ENCODE measurements at regions not wholly inside any gene's neighbourhood (a gene's known extent, or its start where the extent isn't known, plus 50 kb on each side); places are given as distances from the start of the nearest gene placed in this dataset.
"Not testable (repeated sequence)": the region's sequence is repeated elsewhere in the genome, so short reads cannot be mapped to it uniquely, and the experiment has no call there.

DNA sequence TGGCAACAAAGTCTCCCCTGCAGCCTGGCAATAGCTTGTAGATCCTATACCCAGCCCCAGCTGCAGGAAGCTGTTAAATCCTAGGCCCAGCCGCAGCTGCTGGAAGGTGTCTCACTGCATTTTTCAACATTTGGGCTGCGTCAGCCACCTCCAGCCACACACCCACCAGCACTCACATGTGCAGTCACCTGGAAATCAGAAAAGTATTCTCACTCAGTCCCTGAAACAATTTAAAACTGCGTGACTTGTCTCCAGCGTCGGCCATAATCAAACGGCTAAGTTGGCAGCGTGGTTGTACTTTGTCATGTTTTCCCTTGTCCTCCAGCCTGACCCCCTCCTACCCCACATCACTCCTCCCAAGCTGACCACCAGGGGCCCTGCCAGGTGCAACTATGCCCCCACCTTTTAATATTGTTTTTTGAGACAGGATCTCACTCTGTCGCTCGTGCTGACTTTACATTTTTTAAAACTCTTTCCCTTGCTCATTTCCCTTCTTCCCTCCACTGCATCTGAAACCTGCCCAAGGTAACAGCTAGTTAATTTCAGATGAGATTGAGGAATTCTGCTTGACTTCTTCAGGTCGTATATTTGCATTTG lies 97.2 kb upstream of the FRG1 start:
- no peak overlapping the region for H3K4me2 ChIP-seq (ENCODE audit: extremely low read depth, insufficient read depth, low read length)
- TF ChIP-seq EZH2 (IDR thresholded peaks at IDR 0.05; ENCODE audit: low read length, missing control alignments): no peak
- TF ChIP-seq, protein P1, sequence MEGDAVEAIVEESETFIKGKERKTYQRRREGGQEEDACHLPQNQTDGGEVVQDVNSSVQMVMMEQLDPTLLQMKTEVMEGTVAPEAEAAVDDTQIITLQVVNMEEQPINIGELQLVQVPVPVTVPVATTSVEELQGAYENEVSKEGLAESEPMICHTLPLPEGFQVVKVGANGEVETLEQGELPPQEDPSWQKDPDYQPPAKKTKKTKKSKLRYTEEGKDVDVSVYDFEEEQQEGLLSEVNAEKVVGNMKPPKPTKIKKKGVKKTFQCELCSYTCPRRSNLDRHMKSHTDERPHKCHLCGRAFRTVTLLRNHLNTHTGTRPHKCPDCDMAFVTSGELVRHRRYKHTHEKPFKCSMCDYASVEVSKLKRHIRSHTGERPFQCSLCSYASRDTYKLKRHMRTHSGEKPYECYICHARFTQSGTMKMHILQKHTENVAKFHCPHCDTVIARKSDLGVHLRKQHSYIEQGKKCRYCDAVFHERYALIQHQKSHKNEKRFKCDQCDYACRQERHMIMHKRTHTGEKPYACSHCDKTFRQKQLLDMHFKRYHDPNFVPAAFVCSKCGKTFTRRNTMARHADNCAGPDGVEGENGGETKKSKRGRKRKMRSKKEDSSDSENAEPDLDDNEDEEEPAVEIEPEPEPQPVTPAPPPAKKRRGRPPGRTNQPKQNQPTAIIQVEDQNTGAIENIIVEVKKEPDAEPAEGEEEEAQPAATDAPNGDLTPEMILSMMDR (conservative IDR thresholded peaks at IDR 0.05 in 1 of 2, IDR thresholded peaks at IDR 0.05 in 1 of 2; ENCODE audit: low read depth in 1 of 2, low read length in 2 of 2): no peak
- H3K79me2 ChIP-seq (ENCODE audit: control insufficient read depth, insufficient read depth, low read length): no peaks in the 10 kb centered on the region
- H3K4me3 ChIP-seq (replicated peaks in 1 of 4; ENCODE audit: control extremely low read depth in 1 of 4, insufficient read depth in 1 of 4, low read depth in 3 of 4, low read length in 4 of 4): no peak overlapping the region
- H3K9me3 ChIP-seq (ENCODE audit: control insufficient read depth, insufficient read depth, low read depth, low read length): no peaks in the 10 kb centered on the region
- H3K27me3 ChIP-seq (ENCODE audit: control insufficient read depth, insufficient read depth, low read length): no peaks in the 10 kb centered on the region
- H3K4me1 ChIP-seq (ENCODE audit: control insufficient read depth, extremely low read depth, insufficient read depth, low read length): no peaks in the 10 kb centered on the region
- no peaks in the 10 kb centered on the region for H3K36me3 ChIP-seq (ENCODE audit: control insufficient read depth, insufficient read depth, low read length)
- no peak for DNase-seq (ENCODE audit: low read depth in 2 of 2)
- H2AFZ ChIP-seq (ENCODE audit: low read length): no peak overlapping the region
- no peak overlapping the region for H3K27ac ChIP-seq (ENCODE audit: insufficient read depth, low read length)
- no peak overlapping the region for H3K9ac ChIP-seq (ENCODE audit: insufficient read depth, low read length)
- H4K20me1 ChIP-seq (ENCODE audit: control insufficient read depth, extremely low read depth, insufficient read depth, low read length): no peaks in the 10 kb centered on the region

DNA sequence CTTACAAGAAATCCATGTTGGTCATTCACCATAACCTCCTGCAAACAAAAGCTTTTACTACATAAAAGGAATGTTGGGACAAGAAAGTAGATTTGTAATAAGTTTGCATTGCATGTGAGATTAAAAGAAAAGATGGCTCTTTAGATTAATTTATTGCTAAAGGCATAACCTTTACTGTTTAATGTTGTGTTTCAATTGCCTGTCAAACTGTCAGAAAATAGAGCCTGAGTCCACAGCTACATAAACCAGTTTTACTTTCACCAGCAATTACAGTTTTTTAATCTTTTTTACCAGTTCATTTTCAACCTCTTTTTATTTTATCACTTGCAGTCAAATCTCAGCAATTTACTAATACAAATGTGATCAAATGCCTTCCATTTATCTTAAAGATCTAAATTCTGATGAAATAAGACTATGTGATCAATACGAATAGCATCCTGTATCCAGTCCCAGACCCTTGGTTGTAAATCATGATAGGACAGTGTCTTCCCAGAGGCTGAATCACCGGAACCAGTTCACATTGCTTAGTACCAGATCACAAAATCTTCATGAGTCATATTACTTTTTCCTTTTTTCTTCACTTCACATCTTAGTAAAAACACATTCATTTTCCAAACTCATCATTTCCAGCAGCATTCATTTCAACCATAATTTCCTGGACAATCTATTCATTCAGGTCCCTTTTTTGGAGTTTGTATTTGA lies 95.4 kb upstream of the FRG1 start:
- Histone ChIP-seq H3K27me3 (ENCODE audit: control insufficient read depth, insufficient read depth, low read length) (no peaks in the 10 kb centered on the region), H3K4me3 (replicated peaks in 1 of 4; ENCODE audit: control extremely low read depth in 1 of 4, insufficient read depth in 1 of 4, low read depth in 3 of 4, low read length in 4 of 4) (no peak overlapping the region), H2AFZ (ENCODE audit: low read length) (no peak overlapping the region), H3K9me3 (ENCODE audit: control insufficient read depth, insufficient read depth, low read depth, low read length) (no peaks in the 10 kb centered on the region), H3K4me2 (ENCODE audit: extremely low read depth, insufficient read depth, low read length) (no peak overlapping the region), H3K79me2 (ENCODE audit: control insufficient read depth, insufficient read depth, low read length) (no peaks in the 10 kb centered on the region), H4K20me1 (ENCODE audit: control insufficient read depth, extremely low read depth, insufficient read depth, low read length) (no peaks in the 10 kb centered on the region), H3K36me3 (ENCODE audit: control insufficient read depth, insufficient read depth, low read length) (no peaks in the 10 kb centered on the region), H3K27ac (ENCODE audit: insufficient read depth, low read length) (no peak overlapping the region), H3K4me1 (ENCODE audit: control insufficient read depth, extremely low read depth, insufficient read depth, low read length) (no peaks in the 10 kb centered on the region), H3K9ac (ENCODE audit: insufficient read depth, low read length) (no peak overlapping the region)
- DNase-seq (ENCODE audit: low read depth in 2 of 2): peak in 1 of 2 donors; percentile 4
- TF ChIP-seq, protein P1 (conservative IDR thresholded peaks at IDR 0.05 in 1 of 2, IDR thresholded peaks at IDR 0.05 in 1 of 2; ENCODE audit: low read depth in 1 of 2, low read length in 2 of 2): no peak
- TF ChIP-seq EZH2 (IDR thresholded peaks at IDR 0.05; ENCODE audit: low read length, missing control alignments): no peak

DNA sequence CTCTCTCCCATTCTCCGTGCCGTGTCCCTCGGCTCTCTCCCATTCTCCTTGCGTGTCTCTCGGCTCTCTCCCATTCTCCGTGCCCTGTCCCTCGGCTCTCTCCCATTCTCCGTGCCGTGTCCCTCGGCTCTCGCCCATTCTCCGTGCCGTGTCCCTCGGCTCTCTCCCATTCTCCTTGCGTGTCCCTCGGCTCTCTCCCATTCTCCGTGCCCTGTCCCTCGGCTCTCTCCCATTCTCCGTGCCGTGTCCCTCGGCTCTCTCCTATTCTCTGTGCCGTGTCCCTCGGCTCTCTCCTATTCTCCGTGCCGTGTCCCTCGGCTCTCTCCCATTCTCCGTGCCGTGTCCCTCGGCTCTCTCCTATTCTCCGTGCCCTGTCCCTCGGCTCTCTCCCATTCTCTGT lies 94.6 kb upstream of the FRG1 start:
- H2AFZ ChIP-seq (ENCODE audit: low read length); DNase-seq (ENCODE audit: low read depth in 2 of 2); H4K20me1 ChIP-seq (ENCODE audit: control insufficient read depth, extremely low read depth, insufficient read depth, low read length); H3K4me3 ChIP-seq (replicated peaks in 1 of 4; ENCODE audit: control extremely low read depth in 1 of 4, insufficient read depth in 1 of 4, low read depth in 3 of 4, low read length in 4 of 4); H3K27me3 ChIP-seq (ENCODE audit: control insufficient read depth, insufficient read depth, low read length); H3K9ac ChIP-seq (ENCODE audit: insufficient read depth, low read length); H3K27ac ChIP-seq (ENCODE audit: insufficient read depth, low read length); H3K79me2 ChIP-seq (ENCODE audit: control insufficient read depth, insufficient read depth, low read length); H3K9me3 ChIP-seq (ENCODE audit: control insufficient read depth, insufficient read depth, low read depth, low read length); H3K4me2 ChIP-seq (ENCODE audit: extremely low read depth, insufficient read depth, low read length); H3K36me3 ChIP-seq (ENCODE audit: control insufficient read depth, insufficient read depth, low read length); H3K4me1 ChIP-seq (ENCODE audit: control insufficient read depth, extremely low read depth, insufficient read depth, low read length): not testable (repeated sequence)

DNA sequence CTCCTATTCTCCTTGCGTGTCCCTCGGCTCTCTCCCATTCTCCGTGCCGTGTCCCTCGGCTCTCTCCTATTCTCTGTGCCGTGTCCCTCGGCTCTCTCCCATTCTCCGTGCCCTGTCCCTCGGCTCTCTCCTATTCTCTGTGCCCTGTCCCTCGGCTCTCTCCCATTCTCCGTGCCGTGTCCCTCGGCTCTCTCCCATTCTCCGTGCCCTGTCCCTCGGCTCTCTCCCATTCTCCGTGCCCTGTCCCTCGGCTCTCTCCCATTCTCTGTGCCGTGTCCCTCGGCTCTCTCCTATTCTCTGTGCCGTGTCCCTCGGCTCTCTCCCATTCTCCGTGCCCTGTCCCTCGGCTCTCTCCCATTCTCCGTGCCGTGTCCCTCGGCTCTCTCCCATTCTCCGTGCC lies 94.1 kb upstream of the FRG1 start:
- not testable (repeated sequence) for H3K9ac ChIP-seq (ENCODE audit: insufficient read depth, low read length); DNase-seq (ENCODE audit: low read depth in 2 of 2); H3K27me3 ChIP-seq (ENCODE audit: control insufficient read depth, insufficient read depth, low read length); H3K4me1 ChIP-seq (ENCODE audit: control insufficient read depth, extremely low read depth, insufficient read depth, low read length); H3K27ac ChIP-seq (ENCODE audit: insufficient read depth, low read length); H2AFZ ChIP-seq (ENCODE audit: low read length); H3K4me2 ChIP-seq (ENCODE audit: extremely low read depth, insufficient read depth, low read length); H3K36me3 ChIP-seq (ENCODE audit: control insufficient read depth, insufficient read depth, low read length); H3K4me3 ChIP-seq (replicated peaks in 1 of 4; ENCODE audit: control extremely low read depth in 1 of 4, insufficient read depth in 1 of 4, low read depth in 3 of 4, low read length in 4 of 4); H3K9me3 ChIP-seq (ENCODE audit: control insufficient read depth, insufficient read depth, low read depth, low read length); H4K20me1 ChIP-seq (ENCODE audit: control insufficient read depth, extremely low read depth, insufficient read depth, low read length); H3K79me2 ChIP-seq (ENCODE audit: control insufficient read depth, insufficient read depth, low read length)

DNA sequence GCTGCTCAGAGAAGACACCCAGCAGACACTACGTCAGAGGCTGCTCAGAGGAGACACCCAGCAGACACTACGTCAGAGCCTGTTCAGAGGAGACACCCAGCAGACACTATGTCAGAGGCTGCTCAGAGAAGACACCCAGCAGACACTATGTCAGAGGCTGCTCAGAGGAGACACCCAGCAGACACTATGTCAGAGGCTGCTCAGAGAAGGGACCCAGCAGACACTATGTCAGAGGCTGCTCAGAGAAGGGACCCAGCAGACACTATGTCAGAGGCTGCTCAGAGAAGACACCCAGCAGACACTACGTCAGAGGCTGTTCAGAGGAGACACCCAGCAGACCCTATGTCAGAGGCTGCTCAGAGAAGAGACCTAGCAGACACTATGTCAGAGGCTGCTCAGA lies 92.0 kb upstream of the FRG1 start:
- H2AFZ ChIP-seq (ENCODE audit: low read length); H3K27ac ChIP-seq (ENCODE audit: insufficient read depth, low read length); H3K36me3 ChIP-seq (ENCODE audit: control insufficient read depth, insufficient read depth, low read length); DNase-seq (ENCODE audit: low read depth in 2 of 2); H3K27me3 ChIP-seq (ENCODE audit: control insufficient read depth, insufficient read depth, low read length); H3K79me2 ChIP-seq (ENCODE audit: control insufficient read depth, insufficient read depth, low read length); H4K20me1 ChIP-seq (ENCODE audit: control insufficient read depth, extremely low read depth, insufficient read depth, low read length); H3K4me3 ChIP-seq (replicated peaks in 1 of 4; ENCODE audit: control extremely low read depth in 1 of 4, insufficient read depth in 1 of 4, low read depth in 3 of 4, low read length in 4 of 4); H3K9me3 ChIP-seq (ENCODE audit: control insufficient read depth, insufficient read depth, low read depth, low read length); H3K4me2 ChIP-seq (ENCODE audit: extremely low read depth, insufficient read depth, low read length); H3K4me1 ChIP-seq (ENCODE audit: control insufficient read depth, extremely low read depth, insufficient read depth, low read length); H3K9ac ChIP-seq (ENCODE audit: insufficient read depth, low read length): not testable (repeated sequence)

Measured in fibroblast of lung (primary cell).